ENCODE measurements at regions not wholly inside any gene's neighbourhood (a gene's known extent, or its start where the extent isn't known, plus 50 kb on each side); places are given as distances from the start of the nearest gene placed in this dataset.

GRCh38 chr11:122517403-122518379, 137.8 kb upstream of the UBASH3B start:
- Histone ChIP-seq H4K8ac (ENCODE audit: extremely low read depth, insufficient read depth, low read length) (no peak overlapping the region), H2AFZ (ENCODE audit: low read length) (no peak overlapping the region), H3K23me2 (ENCODE audit: low read depth, low read length) (no peaks in the 10 kb centered on the region), H3K56ac (replicated peaks; ENCODE audit: insufficient read length, low read depth, low read length) (no peak overlapping the region), H3K18ac (ENCODE audit: extremely low read depth, low read length) (no peak overlapping the region), H3K4ac (replicated peaks; ENCODE audit: insufficient read length, low read depth, low read length) (no peak overlapping the region), H3K9me3 (ENCODE audit: insufficient read depth in 2 of 2, low read depth in 1 of 2, low read length in 1 of 2) (no peaks in the 10 kb centered on the region), H3K23ac (ENCODE audit: insufficient read length) (no peak overlapping the region), H3K79me2 (ENCODE audit: control insufficient read depth in 1 of 2, insufficient read depth in 2 of 2, low read length in 2 of 2) (no peaks in the 10 kb centered on the region), H3K27ac (ENCODE audit: low read depth, low read length) (no peak overlapping the region), H2BK120ac (replicated peaks; ENCODE audit: low read depth, low read length) (no peak overlapping the region), H3K79me1 (ENCODE audit: low read depth, low read length) (no peaks in the 10 kb centered on the region), H2BK15ac (ENCODE audit: low read length) (no peak overlapping the region), H4K5ac (ENCODE audit: insufficient read length, low read depth, low read length) (no peak overlapping the region), H4K91ac (replicated peaks; ENCODE audit: insufficient read length, low read length) (no peak overlapping the region), H3K14ac (ENCODE audit: insufficient read length) (no peak overlapping the region), H3K4me3 (ENCODE audit: extremely low read depth in 1 of 4, insufficient read depth in 2 of 4, low read depth in 3 of 4, low read length in 4 of 4) (no peak overlapping the region), H2BK20ac (ENCODE audit: low read length) (no peak overlapping the region), H2BK5ac (ENCODE audit: low read depth, low read length) (no peak overlapping the region), H3K4me1 (replicated peaks in 1 of 4; ENCODE audit: control insufficient read depth in 3 of 4, insufficient read depth in 4 of 4, low read length in 3 of 4) (no peaks in the 10 kb centered on the region; a peak in 1 of 7 replicates), H3K27me3 (replicated peaks in 1 of 4; ENCODE audit: control insufficient read depth in 3 of 4, extremely low read depth in 1 of 4, insufficient read depth in 3 of 4, low read length in 3 of 4) (no peaks in the 10 kb centered on the region), H3K9ac (replicated peaks in 1 of 4; ENCODE audit: extremely low read depth in 1 of 4, low read depth in 3 of 4, low read length in 3 of 4) (no peak overlapping the region), H3K4me2 (ENCODE audit: insufficient read depth in 1 of 2, low read depth in 2 of 2, low read length in 2 of 2) (no peak overlapping the region), H3K36me3 (ENCODE audit: control insufficient read depth in 2 of 4, insufficient read depth in 4 of 4, low read length in 3 of 4) (no peaks in the 10 kb centered on the region), H2AK5ac (ENCODE audit: low read depth, low read length) (no peak overlapping the region), H2BK12ac (ENCODE audit: low read depth, low read length) (no peak overlapping the region), H4K20me1 (replicated peaks in 1 of 2; ENCODE audit: control insufficient read depth in 1 of 2, insufficient read depth in 2 of 2, low read length in 2 of 2) (no peaks in the 10 kb centered on the region)
- no peak for FAIRE-seq
- no peak for TF ChIP-seq SP2 (IDR thresholded peaks at IDR 0.05; ENCODE audit: low read length)
- no peak for TF ChIP-seq HDAC2 (IDR thresholded peaks at IDR 0.05; ENCODE audit: borderline replicate concordance in 1 of 2, low read depth in 2 of 2, low read length in 2 of 2)
- TF ChIP-seq, protein P1, sequence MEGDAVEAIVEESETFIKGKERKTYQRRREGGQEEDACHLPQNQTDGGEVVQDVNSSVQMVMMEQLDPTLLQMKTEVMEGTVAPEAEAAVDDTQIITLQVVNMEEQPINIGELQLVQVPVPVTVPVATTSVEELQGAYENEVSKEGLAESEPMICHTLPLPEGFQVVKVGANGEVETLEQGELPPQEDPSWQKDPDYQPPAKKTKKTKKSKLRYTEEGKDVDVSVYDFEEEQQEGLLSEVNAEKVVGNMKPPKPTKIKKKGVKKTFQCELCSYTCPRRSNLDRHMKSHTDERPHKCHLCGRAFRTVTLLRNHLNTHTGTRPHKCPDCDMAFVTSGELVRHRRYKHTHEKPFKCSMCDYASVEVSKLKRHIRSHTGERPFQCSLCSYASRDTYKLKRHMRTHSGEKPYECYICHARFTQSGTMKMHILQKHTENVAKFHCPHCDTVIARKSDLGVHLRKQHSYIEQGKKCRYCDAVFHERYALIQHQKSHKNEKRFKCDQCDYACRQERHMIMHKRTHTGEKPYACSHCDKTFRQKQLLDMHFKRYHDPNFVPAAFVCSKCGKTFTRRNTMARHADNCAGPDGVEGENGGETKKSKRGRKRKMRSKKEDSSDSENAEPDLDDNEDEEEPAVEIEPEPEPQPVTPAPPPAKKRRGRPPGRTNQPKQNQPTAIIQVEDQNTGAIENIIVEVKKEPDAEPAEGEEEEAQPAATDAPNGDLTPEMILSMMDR (IDR thresholded peaks at IDR 0.05; ENCODE audit: control extremely low read depth in 1 of 3, insufficient read depth in 1 of 3, low read depth in 1 of 3, low read length in 3 of 3): no peak
- ChIA-PET POLR2A (ENCODE audit: partially characterized antibody) (interaction anchor here (0.5 kb wide), 1 partner anchor 263 kb away, joined by 3 read pairs; no protein-coding TSS in a partner anchor), CTCF (ENCODE audit: partially characterized antibody) (interaction anchor here (1.2 to 1.4 kb wide), 2 partner anchors 11 to 12 kb away, joined by 3 to 4 read pairs; no protein-coding TSS in a partner anchor)
- no peak for DNase-seq (ENCODE audit: low read depth in 1 of 2, low spot score in 2 of 2)
- 89% methylated on average over 4 of the region's 4 CpGs; no CpG with 5 or more reads in 1 of the 2 experiments for WGBS, 2 experiments (ENCODE audit: extremely low coverage in 1 of 2, insufficient coverage in 1 of 2, insufficient read length in 1 of 2, insufficient replicate concordance in 2 of 2, low coverage in 1 of 2, low lambda C conversion rate in 2 of 2, missing lambda C conversion rate in 1 of 2)

Data from H1 (cell line).